Midbrain (tissue), 1 donor: ENCODE measurements at regions not wholly inside any gene's neighbourhood (a gene's known extent, or its start where the extent isn't known, plus 50 kb on each side); places are given as distances from the start of the nearest gene placed in this dataset.

Experiments
- DNase-seq: peaks from one replicate; lab custom pipeline; 2025; lab: John Stamatoyannopoulos, UW

GRCh38 chr15:61742591-61742990, 317.7 kb downstream of the VPS13C start:
- DNase-seq, result no peak

- no peak for DNase-seq
These were observed 323.5 kb downstream of the VPS13C start for GRCh38 chr15:61736790-61737189.

- DNase-seq, result no peak
These were observed 329.1 kb downstream of the VPS13C start for GRCh38 chr15:61731099-61731498.

- DNase-seq, result no peak
These were observed 330.6 kb downstream of the VPS13C start for GRCh38 chr15:61729646-61730045.

GRCh38 chr15:61726166-61726565, 334.1 kb downstream of the VPS13C start:
- DNase-seq, result no peak

- no peak for DNase-seq
These were observed 335.0 kb downstream of the VPS13C start for GRCh38 chr15:61725251-61725650.

GRCh38 chr15:61724251-61724939, 335.9 kb downstream of the VPS13C start:
- DNase-seq, result no peak

GRCh38 chr15:61721418-61721817, 338.8 kb downstream of the VPS13C start:
- DNase-seq, result no peak

GRCh38 chr15:61720197-61720704, 340.0 kb downstream of the VPS13C start:
- no peak for DNase-seq

GRCh38 chr15:61715082-61715481, 345.2 kb downstream of the VPS13C start:
- no peak for DNase-seq

GRCh38 chr15:61712129-61712759, 348.0 kb downstream of the VPS13C start:
- peak; percentile 39 for DNase-seq

GRCh38 chr15:61702224-61703020, 357.8 kb downstream of the VPS13C start:
- peak; percentile 12 for DNase-seq

GRCh38 chr15:61701455-61701854, 358.8 kb downstream of the VPS13C start:
- DNase-seq, result no peak

- no peak for DNase-seq
These were observed 359.4 kb downstream of the VPS13C start for GRCh38 chr15:61700803-61701202.

GRCh38 chr15:61697796-61698195, 362.5 kb downstream of the VPS13C start:
- DNase-seq, result no peak

- no peak for DNase-seq
These were observed 371.2 kb downstream of the VPS13C start for GRCh38 chr15:61689067-61689466.

GRCh38 chr15:61687651-61688050, 372.6 kb downstream of the VPS13C start:
- no peak for DNase-seq

- no peak for DNase-seq
These were observed 373.1 kb downstream of the VPS13C start for GRCh38 chr15:61687124-61687523.

- DNase-seq, result no peak
These were observed 374.3 kb downstream of the VPS13C start for GRCh38 chr15:61685971-61686370.

GRCh38 chr15:61685534-61685933, 374.7 kb downstream of the VPS13C start:
- DNase-seq, result no peak

GRCh38 chr15:61684749-61685467, 375.3 kb downstream of the VPS13C start:
- no peak for DNase-seq
